Caco-2 (cell line): ENCODE measurements at regions not wholly inside any gene's neighbourhood (a gene's known extent, or its start where the extent isn't known, plus 50 kb on each side); places are given as distances from the start of the nearest gene placed in this dataset.

Experiments used
- BruUV-seq: library from RNA; stranded (reverse); fragments of 400-500 nt; replicated peaks from 2 replicates; lab custom pipeline; 2021; lab: Mats Ljungman, UMichigan
- CTCF ChIA-PET: fragments of 300-600 bp; sonication (Branson Sonifier 250); formaldehyde crosslinking; loops from one replicate; lab custom pipeline; 2022; ENCODE audit warnings: antibody characterized with exemption; lab: Charles Lee
- POLR2A ChIA-PET: fragments of 300-600 bp; sonication (Branson Sonifier 250); formaldehyde crosslinking; loops from one replicate; lab custom pipeline; 2022; ENCODE audit warnings: antibody characterized with exemption; lab: Charles Lee
- DNase-seq, 2 experiments: peaks; one replicate each; pipeline versions ENCODE4 v3.0.0 to v3.0.0-alpha.2; 2020 to 2022
- H3K27me3 ChIP-seq: replicated peaks from 2 replicates; pipeline ENCODE4 v1.6.0; 2011; ENCODE audit warnings: low read length; ENCODE audit not compliant: control insufficient read depth, insufficient read depth
- H3K36me3 ChIP-seq: 2 replicates; pipeline ENCODE4 v1.5.1; 2011; ENCODE audit warnings: low read length; ENCODE audit not compliant: control insufficient read depth, insufficient read depth
- H3K4me1 ChIP-seq: fragments of 250-450 bp; sonication (Bioruptor Pico); 2 replicates; pipeline ENCODE4 v1.5.1; 2020; ENCODE audit warnings: mild to moderate bottlenecking
- H3K4me3 ChIP-seq: 2 replicates; pipeline ENCODE4 v1.5.1; 2011; ENCODE audit warnings: low read depth, mild to moderate bottlenecking, control low read depth, low read length
- H3K9me3 ChIP-seq: fragments of 250-450 bp; sonication (Bioruptor Pico); 2 replicates; pipeline ENCODE4 v1.5.1; 2020; ENCODE audit warnings: mild to moderate bottlenecking, moderate library complexity
- H3K27ac Mint-ChIP-seq: one replicate; pipeline ENCODE4 v1.8.0; 2022; ENCODE audit warnings: mixed read lengths; ENCODE audit not compliant: unreplicated experiment
- H3K27me3 Mint-ChIP-seq: one replicate; pipeline ENCODE4 v1.8.0; 2022; ENCODE audit warnings: mixed read lengths; ENCODE audit not compliant: insufficient read depth, unreplicated experiment
- H3K36me3 Mint-ChIP-seq: one replicate; pipeline ENCODE4 v1.8.0; 2022; ENCODE audit warnings: mild to moderate bottlenecking, mixed read lengths; ENCODE audit not compliant: insufficient read depth, unreplicated experiment
- H3K4me1 Mint-ChIP-seq: one replicate; pipeline ENCODE4 v1.8.0; 2022; ENCODE audit warnings: low read depth, mixed read lengths; ENCODE audit not compliant: unreplicated experiment
- H3K4me3 Mint-ChIP-seq: one replicate; pipeline ENCODE4 v1.8.0; 2022; ENCODE audit warnings: mild to moderate bottlenecking, moderate library complexity, mixed read lengths; ENCODE audit not compliant: unreplicated experiment
- H3K9me3 Mint-ChIP-seq: one replicate; pipeline ENCODE4 v1.8.0; 2022; ENCODE audit warnings: mixed read lengths; ENCODE audit not compliant: unreplicated experiment
- CTCF ChIP-seq, 2 experiments: fragments of 200-600 bp in 1 of 2; IDR thresholded peaks; 1 replicate in 1 of 2; 2 replicates in 1 of 2; pipeline versions ENCODE4 v1.5.1 to v1.8.0; 2011 to 2022; ENCODE audit warnings: antibody characterized with exemption in 1 of 2, control low read depth in 1 of 2, inconsistent platforms in 1 of 2, low read depth in 1 of 2, low read length in 1 of 2, mild to moderate bottlenecking in 1 of 2, moderate library complexity in 1 of 2; ENCODE audit not compliant: insufficient read depth in 1 of 2, severe bottlenecking in 1 of 2, unreplicated experiment in 1 of 2
- intact Hi-C: fragments of 100-400 bp; cut with micrococcal nuclease; formaldehyde crosslinking; loops from one replicate; pipeline ENCODE4 v1.10.0; 2022; ENCODE audit not compliant: unreplicated experiment

GRCh38 chr17:13981881-13982280 is 87.4 kb upstream of the COX10 start:
- DNase-seq = no peak
- Mint-ChIP-seq H3K9me3 (no peaks in the 10 kb centered on the region), H3K27me3 (no peaks in the 10 kb centered on the region), H3K4me1 (no peaks in the 10 kb centered on the region), H3K4me3 (no peak overlapping the region), H3K36me3 (no peaks in the 10 kb centered on the region), H3K27ac (no peak overlapping the region)
- no peaks in the 10 kb centered on the region for H3K36me3 ChIP-seq
- intact Hi-C loops = no loop called here
- H3K4me3 ChIP-seq = no peak overlapping the region
- no peaks in the 10 kb centered on the region for H3K4me1 ChIP-seq
- TF ChIP-seq CTCF (IDR thresholded peaks at IDR 0.05; ENCODE audit: insufficient read depth in 1 of 2, low read depth in 1 of 2, low read length in 1 of 2, severe bottlenecking in 1 of 2, unreplicated experiment in 1 of 2) = no peak
- ChIA-PET CTCF (no interaction called here), POLR2A (no interaction called here)
- H3K9me3 ChIP-seq = no peaks in the 10 kb centered on the region
- no TSS peak for BruUV-seq
- no peaks in the 10 kb centered on the region; the same call in 1 of the 2 replicates for H3K27me3 ChIP-seq

- Mint-ChIP-seq H3K4me1 (no peaks in the 10 kb centered on the region), H3K9me3 (no peaks in the 10 kb centered on the region), H3K4me3 (no peak overlapping the region), H3K27me3 (no peaks in the 10 kb centered on the region), H3K36me3 (no peaks in the 10 kb centered on the region), H3K27ac (no peak overlapping the region)
- no peak overlapping the region for H3K4me3 ChIP-seq
- DNase-seq = no peak
- H3K27me3 ChIP-seq = no peaks in the 10 kb centered on the region; the same call in 1 of the 2 replicates
- H3K36me3 ChIP-seq = no peaks in the 10 kb centered on the region
- H3K4me1 ChIP-seq = no peaks in the 10 kb centered on the region
- H3K9me3 ChIP-seq = no peaks in the 10 kb centered on the region
- POLR2A ChIA-PET = no interaction called here
- CTCF ChIA-PET = no interaction called here
- intact Hi-C loops = no loop called here
- TF ChIP-seq CTCF (IDR thresholded peaks at IDR 0.05; ENCODE audit: insufficient read depth in 1 of 2, low read depth in 1 of 2, low read length in 1 of 2, severe bottlenecking in 1 of 2, unreplicated experiment in 1 of 2) = no peak
- no TSS peak for BruUV-seq
These were observed 84.3 kb upstream of the COX10 start for GRCh38 chr17:13984956-13985355.

GRCh38 chr17:13986855-13987254 is 82.4 kb upstream of the COX10 start:
- no peaks in the 10 kb centered on the region for H3K4me1 ChIP-seq
- H3K9me3 Mint-ChIP-seq = no peaks in the 10 kb centered on the region
- ChIA-PET POLR2A (no interaction called here), CTCF (no interaction called here)
- no peaks in the 10 kb centered on the region for H3K36me3 ChIP-seq
- no peak overlapping the region for H3K4me3 Mint-ChIP-seq
- H3K9me3 ChIP-seq = no peaks in the 10 kb centered on the region
- no peaks in the 10 kb centered on the region; the same call in 1 of the 2 replicates for H3K27me3 ChIP-seq
- H3K36me3 Mint-ChIP-seq = no peaks in the 10 kb centered on the region
- no peak overlapping the region for H3K4me3 ChIP-seq
- no peak for DNase-seq
- H3K4me1 Mint-ChIP-seq = no peaks in the 10 kb centered on the region
- intact Hi-C loops = no loop called here
- no peak for TF ChIP-seq CTCF (IDR thresholded peaks at IDR 0.05; ENCODE audit: insufficient read depth in 1 of 2, low read depth in 1 of 2, low read length in 1 of 2, severe bottlenecking in 1 of 2, unreplicated experiment in 1 of 2)
- H3K27ac Mint-ChIP-seq = no peak overlapping the region
- BruUV-seq = no TSS peak
- no peaks in the 10 kb centered on the region for H3K27me3 Mint-ChIP-seq
